Gastroesophageal sphincter (tissue), 4 donors: ENCODE measurements at regions not wholly inside any gene's neighbourhood (a gene's known extent, or its start where the extent isn't known, plus 50 kb on each side); places are given as distances from the start of the nearest gene placed in this dataset.

Source experiments
- ATAC-seq: fragments of 150-250 bp; one replicate; pipeline ENCODE4 v1.9.1; 2016; ENCODE audit warnings: mild to moderate bottlenecking, moderate library complexity
- H3K27ac ChIP-seq, 4 donors: fragments of 200-600 bp; sonication (generic) in 3 of 4; 1 replicate in 3 of 4; 2 replicates in 1 of 4; pipeline ENCODE4 v1.5.1; 2016 to 2019
- H3K27me3 ChIP-seq: fragments of 200-600 bp; sonication (generic); one replicate; pipeline ENCODE4 v1.5.1; 2019
- H3K36me3 ChIP-seq, 2 donors: fragments of 200-600 bp; sonication (generic); one replicate each; pipeline ENCODE4 v1.5.1; 2019; ENCODE audit warnings: control low read depth in 1 of 2
- H3K4me1 ChIP-seq, 3 donors: fragments of 200-600 bp; sonication (generic); 1 replicate in 2 of 3; 2 replicates in 1 of 3; pipeline ENCODE4 v1.5.1; 2016 to 2019; ENCODE audit warnings: control low read depth in 2 of 3
- H3K4me3 ChIP-seq, 2 donors: fragments of 200-600 bp; sonication (generic); one replicate each; pipeline ENCODE4 v1.5.1; 2019; ENCODE audit warnings: mild to moderate bottlenecking in 1 of 2, moderate library complexity in 1 of 2
- H3K9me3 ChIP-seq, 3 donors: fragments of 200-600 bp; sonication (generic); one replicate each; pipeline ENCODE4 v1.5.1; 2017 to 2019; ENCODE audit warnings: control low read depth in 2 of 3
- EP300 ChIP-seq: sonication (generic); formaldehyde crosslinking; IDR thresholded peaks from one replicate; pipeline ENCODE4 v1.6.1; 2017; ENCODE audit warnings: antibody characterized with exemption, mild to moderate bottlenecking
- POLR2A ChIP-seq, 2 donors: fragments of 450-650 bp; IDR thresholded peaks; one replicate each; pipeline ENCODE4 v1.6.1; 2017; ENCODE audit warnings: antibody characterized with exemption in 2 of 2, mild to moderate bottlenecking in 2 of 2, moderate library complexity in 1 of 2
- POLR2AphosphoS5 ChIP-seq: sonication (generic); formaldehyde crosslinking; IDR thresholded peaks from one replicate; pipeline ENCODE4 v1.6.1; 2017; ENCODE audit warnings: antibody characterized with exemption
- WGBS, 2 donors: methylation state at CpG; one replicate each; pipeline ENCODE4 v1.1.5; 2018; ENCODE audit warnings: low coverage in 1 of 2; 5-methylcytosine and 5-hydroxymethylcytosine counted together
- TF ChIP-seq, protein P1 (sequence below), 4 experiments: fragments of 200-600 bp in 2 of 4; fragments of 450-650 bp in 2 of 4; sonication (generic) in 1 of 4; IDR thresholded peaks; one replicate each; pipeline ENCODE4 v1.5.1; 2017 to 2019; ENCODE audit warnings: antibody characterized with exemption in 4 of 4, mild to moderate bottlenecking in 2 of 4, moderate library complexity in 2 of 4

- WGBS, 2 donors = 86 to 88% methylated on average over 1 to 4 of the region's 4 CpGs
- ATAC-seq = no peak
- TF ChIP-seq POLR2AphosphoS5 (no peak), EP300 (no peak), POLR2A (IDR thresholded peaks at IDR 0.05) (no peak)
- TF ChIP-seq, protein P1, sequence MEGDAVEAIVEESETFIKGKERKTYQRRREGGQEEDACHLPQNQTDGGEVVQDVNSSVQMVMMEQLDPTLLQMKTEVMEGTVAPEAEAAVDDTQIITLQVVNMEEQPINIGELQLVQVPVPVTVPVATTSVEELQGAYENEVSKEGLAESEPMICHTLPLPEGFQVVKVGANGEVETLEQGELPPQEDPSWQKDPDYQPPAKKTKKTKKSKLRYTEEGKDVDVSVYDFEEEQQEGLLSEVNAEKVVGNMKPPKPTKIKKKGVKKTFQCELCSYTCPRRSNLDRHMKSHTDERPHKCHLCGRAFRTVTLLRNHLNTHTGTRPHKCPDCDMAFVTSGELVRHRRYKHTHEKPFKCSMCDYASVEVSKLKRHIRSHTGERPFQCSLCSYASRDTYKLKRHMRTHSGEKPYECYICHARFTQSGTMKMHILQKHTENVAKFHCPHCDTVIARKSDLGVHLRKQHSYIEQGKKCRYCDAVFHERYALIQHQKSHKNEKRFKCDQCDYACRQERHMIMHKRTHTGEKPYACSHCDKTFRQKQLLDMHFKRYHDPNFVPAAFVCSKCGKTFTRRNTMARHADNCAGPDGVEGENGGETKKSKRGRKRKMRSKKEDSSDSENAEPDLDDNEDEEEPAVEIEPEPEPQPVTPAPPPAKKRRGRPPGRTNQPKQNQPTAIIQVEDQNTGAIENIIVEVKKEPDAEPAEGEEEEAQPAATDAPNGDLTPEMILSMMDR (IDR thresholded peaks at IDR 0.05) = no peak
Measured at GRCh38 chr10:88117869-88118632, 254.6 kb downstream of the PTEN start.

DNA sequence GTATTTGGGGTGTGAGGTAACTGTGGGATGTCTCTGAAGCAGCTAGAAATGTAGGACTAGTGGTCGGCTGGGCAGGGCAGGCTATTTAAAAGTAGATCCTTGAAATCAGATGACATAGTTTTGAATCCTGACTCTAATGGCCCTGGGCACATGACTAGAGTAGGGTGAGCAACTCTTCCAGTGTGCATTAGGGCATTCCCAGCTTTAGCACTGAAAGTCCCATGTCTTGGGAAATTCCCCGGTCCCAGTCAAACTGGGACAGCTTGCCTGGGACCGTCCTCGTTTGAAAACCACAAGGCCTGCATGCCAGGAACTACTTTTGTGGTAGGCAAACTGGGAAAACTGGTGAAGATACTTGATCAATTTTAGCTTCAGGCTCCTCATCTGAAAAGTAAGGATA lies 255.3 kb downstream of the PTEN start:
- 67 to 69% methylated on average over 3 to 4 of the region's 4 CpGs for WGBS, 2 donors
- no peaks in the 10 kb centered on the region for H3K36me3 ChIP-seq
- no peak for ATAC-seq
- no peaks in the 10 kb centered on the region for H3K4me1 ChIP-seq
- no peaks in the 10 kb centered on the region for H3K9me3 ChIP-seq
- H3K27me3 ChIP-seq = no peaks in the 10 kb centered on the region
- H3K4me3 ChIP-seq = no peak overlapping the region
- H3K27ac ChIP-seq = no peak overlapping the region
- no peak for TF ChIP-seq POLR2A (IDR thresholded peaks at IDR 0.05)
- no peak for TF ChIP-seq EP300
- TF ChIP-seq POLR2AphosphoS5 = no peak
- TF ChIP-seq, protein P1 (IDR thresholded peaks at IDR 0.05) = no peak

More at GRCh38 chr10:88117869-88118632, 254.6 kb downstream of the PTEN start:
- Histone ChIP-seq H3K4me3 (no peak overlapping the region), H3K9me3 (no peaks in the 10 kb centered on the region), H3K4me1 (no peaks in the 10 kb centered on the region), H3K27me3 (no peaks in the 10 kb centered on the region), H3K27ac (no peak overlapping the region), H3K36me3 (no peaks in the 10 kb centered on the region)

DNA sequence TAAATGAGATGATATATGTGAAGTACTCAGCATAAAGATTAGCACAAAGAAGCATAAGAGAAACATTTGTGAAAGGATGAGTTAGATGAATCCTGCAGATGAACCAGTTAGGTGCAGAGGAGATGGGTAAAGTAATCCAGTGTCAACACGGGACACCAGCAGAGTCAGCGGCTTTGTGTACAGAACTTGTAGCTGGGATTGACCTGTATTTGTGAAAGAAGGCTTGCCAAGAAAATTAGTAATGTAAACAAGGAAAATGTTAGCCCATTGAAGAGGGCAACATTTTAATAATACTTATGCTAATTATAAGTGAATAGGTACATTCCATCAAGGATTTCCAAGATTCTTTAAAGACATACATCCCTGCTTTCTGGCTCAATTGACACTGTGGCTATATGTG lies 255.7 kb downstream of the PTEN start:
- Histone ChIP-seq H3K9me3 (no peaks in the 10 kb centered on the region), H3K4me3 (no peak overlapping the region), H3K4me1 (no peaks in the 10 kb centered on the region), H3K36me3 (no peaks in the 10 kb centered on the region), H3K27me3 (no peaks in the 10 kb centered on the region), H3K27ac (no peak overlapping the region)
- TF ChIP-seq POLR2AphosphoS5 = no peak
- no peak for TF ChIP-seq POLR2A (IDR thresholded peaks at IDR 0.05)
- TF ChIP-seq EP300 = no peak
- TF ChIP-seq, protein P1 (IDR thresholded peaks at IDR 0.05) = no peak
- ATAC-seq = no peak
- WGBS, 2 donors = 80 to 83% methylated on average over 1 to 2 of the region's 2 CpGs

- no peak for TF ChIP-seq EP300
- TF ChIP-seq, protein P1 (IDR thresholded peaks at IDR 0.05) = no peak
Measured at GRCh38 chr10:88120075-88120474, 256.6 kb downstream of the PTEN start.

More at GRCh38 chr10:88120075-88120474, 256.6 kb downstream of the PTEN start:
- Histone ChIP-seq H3K4me1 (no peaks in the 10 kb centered on the region), H3K27ac (no peak overlapping the region), H3K4me3 (no peak overlapping the region), H3K36me3 (no peaks in the 10 kb centered on the region), H3K27me3 (no peaks in the 10 kb centered on the region), H3K9me3 (no peaks in the 10 kb centered on the region)
- WGBS, 2 donors = 50 to 89% methylated on average over 3 to 8 of the region's 8 CpGs
- ATAC-seq = no peak
